ENCODE measurements at regions not wholly inside any gene's neighbourhood (a gene's known extent, or its start where the extent isn't known, plus 50 kb on each side); places are given as distances from the start of the nearest gene placed in this dataset.

DNA sequence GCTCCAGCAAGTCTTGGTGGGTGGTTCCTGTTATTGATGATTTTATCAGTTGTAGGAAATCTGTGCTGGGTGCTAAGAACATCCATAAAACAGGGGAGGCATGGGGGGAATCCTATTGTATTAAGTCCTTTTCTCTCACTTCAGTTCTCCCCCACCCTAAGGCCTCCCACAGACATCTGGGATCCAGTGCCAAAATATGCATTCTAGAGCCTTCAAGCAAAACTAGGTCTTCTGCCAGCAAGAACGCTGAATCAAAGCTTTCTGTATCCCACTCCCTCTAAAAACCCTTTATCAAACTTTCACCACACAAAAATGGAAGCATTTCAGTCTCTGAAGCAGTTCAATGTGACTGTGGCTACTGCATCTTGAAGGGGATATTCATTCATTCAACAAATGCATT lies 281.9 kb downstream of the GAS1 start:
- no peaks in the 10 kb centered on the region for H3K4me1 ChIP-seq (ENCODE audit: control insufficient read depth in 1 of 2, insufficient read depth in 2 of 2, low read length in 2 of 2)
- intact Hi-C loops (cut with micrococcal nuclease) = no loop called here
- no peaks in the 10 kb centered on the region for H3K27me3 ChIP-seq (ENCODE audit: control insufficient read depth in 2 of 2, insufficient read depth in 2 of 2, low read length in 2 of 2)
- Mint-ChIP-seq H3K27me3 (ENCODE audit: low read depth in 3 of 3) (peaks cover 0 to 6% (median 3%) of the 10 kb centered on the region in 3 donors), H3K36me3 (no peaks in the 10 kb centered on the region), H3K9me3 (peaks cover 2 to 14% (median 8%) of the 10 kb centered on the region in 7 donors), H3K27ac (no peak overlapping the region), H3K4me1 (no peaks in the 10 kb centered on the region), H3K4me3 (no peak overlapping the region)
- H3K4me3 ChIP-seq (replicated peaks in 1 of 3; ENCODE audit: low read depth in 2 of 3, low read length in 3 of 3) = no peak overlapping the region
- H3K4me2 ChIP-seq (replicated peaks; ENCODE audit: extremely low read depth, low read length, poor library complexity, severe bottlenecking) = no peak overlapping the region
- WGBS (ENCODE audit: insufficient coverage) = 71% methylated on average over 1 of the region's 1 CpG
- TF ChIP-seq, protein P1, sequence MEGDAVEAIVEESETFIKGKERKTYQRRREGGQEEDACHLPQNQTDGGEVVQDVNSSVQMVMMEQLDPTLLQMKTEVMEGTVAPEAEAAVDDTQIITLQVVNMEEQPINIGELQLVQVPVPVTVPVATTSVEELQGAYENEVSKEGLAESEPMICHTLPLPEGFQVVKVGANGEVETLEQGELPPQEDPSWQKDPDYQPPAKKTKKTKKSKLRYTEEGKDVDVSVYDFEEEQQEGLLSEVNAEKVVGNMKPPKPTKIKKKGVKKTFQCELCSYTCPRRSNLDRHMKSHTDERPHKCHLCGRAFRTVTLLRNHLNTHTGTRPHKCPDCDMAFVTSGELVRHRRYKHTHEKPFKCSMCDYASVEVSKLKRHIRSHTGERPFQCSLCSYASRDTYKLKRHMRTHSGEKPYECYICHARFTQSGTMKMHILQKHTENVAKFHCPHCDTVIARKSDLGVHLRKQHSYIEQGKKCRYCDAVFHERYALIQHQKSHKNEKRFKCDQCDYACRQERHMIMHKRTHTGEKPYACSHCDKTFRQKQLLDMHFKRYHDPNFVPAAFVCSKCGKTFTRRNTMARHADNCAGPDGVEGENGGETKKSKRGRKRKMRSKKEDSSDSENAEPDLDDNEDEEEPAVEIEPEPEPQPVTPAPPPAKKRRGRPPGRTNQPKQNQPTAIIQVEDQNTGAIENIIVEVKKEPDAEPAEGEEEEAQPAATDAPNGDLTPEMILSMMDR (IDR thresholded peaks at IDR 0.05) = no peak
- no peak for DNase-seq
- no peaks in the 10 kb centered on the region for H3K36me3 ChIP-seq (replicated peaks in 1 of 2; ENCODE audit: control insufficient read depth in 1 of 2, insufficient read depth in 2 of 2, low read length in 2 of 2)
- H3K27ac ChIP-seq (ENCODE audit: low read depth in 1 of 2, low read length in 2 of 2) = no peak overlapping the region
- no peaks in the 10 kb centered on the region for H4K20me1 ChIP-seq (ENCODE audit: insufficient read depth, low read length)
- no peak overlapping the region for H2AFZ ChIP-seq (ENCODE audit: insufficient read depth, low read depth, low read length, poor library complexity, severe bottlenecking)
- no peak overlapping the region for H3K9ac ChIP-seq (ENCODE audit: insufficient read depth, low read length, poor library complexity, severe bottlenecking)
- peaks cover 0 to 5% of the 10 kb centered on the region in 2 donors for H3K9me3 ChIP-seq (replicated peaks in 1 of 2; ENCODE audit: control insufficient read depth in 1 of 2, insufficient read depth in 1 of 2, low read length in 2 of 2)
- no peaks in the 10 kb centered on the region for H3K79me2 ChIP-seq (ENCODE audit: insufficient read depth, low read length)

DNA sequence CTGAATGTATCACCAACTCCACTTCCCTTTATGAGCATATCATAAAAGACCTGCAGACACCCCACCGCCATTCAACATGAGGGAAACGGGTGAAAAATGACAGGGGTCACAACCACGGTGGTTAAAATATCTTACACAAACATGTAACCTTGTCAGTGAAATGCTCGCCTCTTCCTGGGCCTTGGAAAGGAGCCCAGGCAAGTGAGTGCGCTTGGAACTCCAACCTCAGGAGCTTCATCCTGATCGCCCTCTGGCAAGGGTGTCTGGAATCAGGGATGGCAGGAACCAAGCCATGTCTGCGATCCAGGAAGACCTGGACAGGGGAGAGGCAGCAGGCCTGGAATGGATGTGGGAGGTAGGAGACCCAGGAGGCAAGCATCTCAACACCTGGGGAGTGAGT lies 282.7 kb downstream of the GAS1 start:
- intact Hi-C loops (cut with micrococcal nuclease) = no loop called here
- Histone ChIP-seq H3K9ac (ENCODE audit: insufficient read depth, low read length, poor library complexity, severe bottlenecking) (no peak overlapping the region), H3K27me3 (ENCODE audit: control insufficient read depth in 2 of 2, insufficient read depth in 2 of 2, low read length in 2 of 2) (no peaks in the 10 kb centered on the region), H3K79me2 (ENCODE audit: insufficient read depth, low read length) (no peaks in the 10 kb centered on the region), H3K4me1 (ENCODE audit: control insufficient read depth in 1 of 2, insufficient read depth in 2 of 2, low read length in 2 of 2) (no peaks in the 10 kb centered on the region), H3K4me2 (replicated peaks; ENCODE audit: extremely low read depth, low read length, poor library complexity, severe bottlenecking) (no peak overlapping the region), H4K20me1 (ENCODE audit: insufficient read depth, low read length) (no peaks in the 10 kb centered on the region), H2AFZ (ENCODE audit: insufficient read depth, low read depth, low read length, poor library complexity, severe bottlenecking) (no peak overlapping the region), H3K36me3 (replicated peaks in 1 of 2; ENCODE audit: control insufficient read depth in 1 of 2, insufficient read depth in 2 of 2, low read length in 2 of 2) (no peaks in the 10 kb centered on the region), H3K27ac (ENCODE audit: low read depth in 1 of 2, low read length in 2 of 2) (no peak overlapping the region), H3K9me3 (replicated peaks in 1 of 2; ENCODE audit: control insufficient read depth in 1 of 2, insufficient read depth in 1 of 2, low read length in 2 of 2) (peaks cover 0 to 5% of the 10 kb centered on the region in 2 donors), H3K4me3 (replicated peaks in 1 of 3; ENCODE audit: low read depth in 2 of 3, low read length in 3 of 3) (no peak overlapping the region)
- TF ChIP-seq, protein P1 (IDR thresholded peaks at IDR 0.05) = no peak
- peaks cover 0 to 12% (median 6%) of the 10 kb centered on the region in 7 donors for H3K9me3 Mint-ChIP-seq
- no peak overlapping the region for H3K4me3 Mint-ChIP-seq
- H3K27ac Mint-ChIP-seq = no peak overlapping the region
- H3K36me3 Mint-ChIP-seq = no peaks in the 10 kb centered on the region
- peaks cover 0 to 5% (median 3%) of the 10 kb centered on the region in 3 donors for H3K27me3 Mint-ChIP-seq (ENCODE audit: low read depth in 3 of 3)
- DNase-seq = no peak
- 91% methylated on average over 6 of the region's 7 CpGs for WGBS (ENCODE audit: insufficient coverage)
- no peaks in the 10 kb centered on the region for H3K4me1 Mint-ChIP-seq

All from CD14-positive monocyte (primary cell).